ENCODE measurements at regions not wholly inside any gene's neighbourhood (a gene's known extent, or its start where the extent isn't known, plus 50 kb on each side); places are given as distances from the start of the nearest gene placed in this dataset.
"Not testable (repeated sequence)": the region's sequence is repeated elsewhere in the genome, so short reads cannot be mapped to it uniquely, and the experiment has no call there.

DNA sequence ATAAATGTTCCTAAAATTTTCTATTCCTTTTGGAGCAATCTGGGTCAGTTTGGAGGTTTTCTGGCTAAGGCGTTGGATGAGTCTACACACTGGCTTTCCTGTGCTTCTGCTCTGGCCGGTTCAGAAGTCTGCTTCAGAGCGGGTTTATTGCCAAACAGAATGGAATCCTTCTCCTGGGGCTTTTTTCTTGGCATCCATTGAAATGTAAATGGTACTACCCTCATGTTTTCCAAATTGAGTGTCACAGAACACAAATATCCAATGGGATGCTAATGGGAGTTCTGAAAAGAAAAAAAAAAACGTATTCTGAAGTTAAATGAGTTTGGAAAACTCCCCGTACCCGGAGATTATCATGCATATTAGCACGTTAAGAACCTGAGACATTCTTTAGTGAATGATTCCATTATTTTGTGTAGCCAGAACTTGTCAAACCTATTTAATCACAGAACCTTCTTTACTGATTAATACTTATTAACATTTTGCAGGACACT is 930.3 kb downstream of the QKI start:
- DNase-seq (ENCODE audit: low spot score) (no peak), ATAC-seq (no peak)

- ATAC-seq: not testable (repeated sequence)
Observed at GRCh38 chr6:164339442-164339841, 924.9 kb downstream of the QKI start.

GRCh38 chr6:164337925-164338397 is 923.4 kb downstream of the QKI start:
- ATAC-seq (no peak), DNase-seq (ENCODE audit: low spot score) (no peak)

More at GRCh38 chr6:164339442-164339841, 924.9 kb downstream of the QKI start:
- DNase-seq (ENCODE audit: low spot score): not testable (repeated sequence)

DNA sequence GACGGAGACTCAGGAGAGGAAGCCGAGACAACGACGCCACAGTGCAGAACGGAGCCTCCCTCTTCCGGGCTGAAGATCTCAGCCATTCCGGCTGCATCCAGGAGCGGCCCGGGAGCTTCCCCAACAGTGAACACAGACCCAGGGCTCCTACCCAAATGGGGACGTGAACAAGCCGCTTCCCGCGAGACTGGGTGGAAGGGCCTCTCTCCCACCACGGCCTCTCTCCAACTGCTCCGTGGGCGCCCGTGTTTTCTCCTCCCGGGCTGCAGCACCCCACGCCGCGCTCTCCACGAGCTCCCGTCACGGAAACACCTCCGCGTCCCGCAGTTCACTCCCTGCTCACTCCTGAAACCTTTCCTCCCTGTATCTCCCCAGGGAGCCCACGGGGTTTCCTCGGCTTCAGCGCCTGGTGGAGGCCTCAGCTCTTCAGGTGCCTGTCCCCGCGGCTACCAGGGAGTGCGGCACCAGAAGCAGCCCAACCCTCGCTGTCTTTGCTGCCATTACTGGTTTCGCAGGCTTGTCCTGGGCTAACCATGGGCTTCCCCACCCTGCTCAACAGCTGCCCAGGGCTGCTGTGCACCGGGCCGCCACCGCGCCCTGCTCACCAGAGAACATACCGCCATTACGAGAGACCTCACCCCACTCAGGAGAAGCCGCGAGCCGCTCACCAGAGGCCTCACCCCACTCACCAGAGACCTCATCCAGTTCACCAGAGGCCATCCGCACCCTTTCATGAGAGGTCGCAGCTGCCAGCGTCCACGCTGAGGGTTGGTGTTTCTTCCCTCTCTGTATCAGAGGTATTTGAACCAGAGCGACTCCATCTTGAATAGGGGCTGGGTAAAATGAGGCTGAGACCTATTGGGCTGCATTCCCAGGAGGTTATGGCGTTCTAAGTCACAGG is 922.8 kb downstream of the QKI start:
- no peak for ATAC-seq
- DNase-seq (ENCODE audit: low spot score): no peak

DNA sequence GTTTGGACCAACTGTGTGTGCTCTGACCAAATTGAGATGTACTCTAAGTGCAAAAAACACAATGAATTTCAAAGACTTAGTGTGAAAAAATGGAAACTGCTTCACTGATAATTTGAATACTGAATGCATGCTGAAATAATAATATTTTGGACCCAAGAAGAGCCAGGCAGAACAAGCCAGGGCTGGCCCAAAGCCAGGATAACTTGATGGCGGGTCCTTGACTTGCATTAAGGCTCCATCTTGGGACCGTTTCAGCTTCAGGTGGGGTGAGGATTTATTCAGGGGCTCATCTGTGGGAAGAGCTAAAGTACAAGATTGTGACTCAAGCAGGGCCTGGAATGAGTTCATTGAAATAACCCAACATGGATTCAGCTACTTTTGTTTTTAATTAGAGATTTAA is 921.9 kb downstream of the QKI start:
- DNase-seq (ENCODE audit: low spot score): no peak
- no peak for ATAC-seq

- no peak for DNase-seq (ENCODE audit: low spot score)
- ATAC-seq: no peak
Observed at GRCh38 chr6:164331026-164331425, 916.5 kb downstream of the QKI start.

GRCh38 chr6:164325168-164325567 is 910.6 kb downstream of the QKI start:
- DNase-seq (ENCODE audit: low spot score) (no peak), ATAC-seq (no peak)

- no peak for DNase-seq (ENCODE audit: low spot score)
- ATAC-seq: no peak
Observed at GRCh38 chr6:164322533-164322932, 908.0 kb downstream of the QKI start.

- DNase-seq (ENCODE audit: low spot score): no peak
- no peak for ATAC-seq
Observed at GRCh38 chr6:164321297-164321696, 906.8 kb downstream of the QKI start.

GRCh38 chr6:164315376-164315775 is 900.9 kb downstream of the QKI start:
- ATAC-seq (no peak), DNase-seq (ENCODE audit: low spot score) (no peak)

- ATAC-seq (no peak), DNase-seq (ENCODE audit: low spot score) (no peak)
Observed at GRCh38 chr6:164308339-164308738, 893.8 kb downstream of the QKI start.

DNA sequence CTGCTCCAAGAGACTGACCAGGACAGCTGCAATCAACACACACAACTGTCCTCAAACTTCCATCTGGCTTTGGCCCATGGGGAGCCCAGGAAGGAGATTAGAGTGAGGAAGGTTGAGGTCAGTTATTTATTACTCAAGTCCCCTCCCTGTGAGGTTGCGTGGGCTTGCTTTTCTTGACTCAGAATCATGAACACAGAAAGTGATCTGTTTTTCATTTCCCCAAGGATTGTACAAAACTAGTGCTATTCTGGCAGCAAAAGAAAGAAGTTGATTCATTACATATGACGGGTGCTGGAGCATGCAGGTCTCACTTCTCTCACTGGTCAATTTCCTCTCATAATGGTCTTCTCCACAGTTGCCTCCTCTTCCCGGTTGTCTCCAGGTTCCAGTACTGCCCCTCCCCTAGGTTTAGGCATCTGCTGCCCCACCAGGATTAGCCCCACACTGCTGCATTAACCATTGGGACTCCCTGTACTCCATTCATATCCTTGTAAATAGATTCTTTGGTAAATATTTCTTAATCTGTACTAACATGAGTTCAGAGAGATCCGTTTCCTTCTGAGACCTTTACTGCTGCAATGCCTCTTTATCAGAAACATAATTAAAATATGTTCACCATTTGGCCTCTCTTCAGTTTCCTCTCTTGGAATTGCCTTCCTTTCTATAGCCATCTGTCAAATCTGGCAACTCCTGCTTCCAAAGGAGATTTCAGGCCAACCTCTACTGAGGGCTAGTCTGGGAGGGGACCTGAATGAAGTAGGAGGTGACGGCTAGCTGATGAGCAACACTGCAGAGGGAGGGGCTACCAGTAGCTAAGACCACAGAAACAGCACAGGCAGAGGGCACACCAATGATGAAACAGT is 888.8 kb downstream of the QKI start:
- no peak for ATAC-seq
- no peak for DNase-seq (ENCODE audit: low spot score)

- ATAC-seq (no peak), DNase-seq (ENCODE audit: low spot score) (no peak)
Observed at GRCh38 chr6:164296411-164296810, 881.9 kb downstream of the QKI start.

DNA sequence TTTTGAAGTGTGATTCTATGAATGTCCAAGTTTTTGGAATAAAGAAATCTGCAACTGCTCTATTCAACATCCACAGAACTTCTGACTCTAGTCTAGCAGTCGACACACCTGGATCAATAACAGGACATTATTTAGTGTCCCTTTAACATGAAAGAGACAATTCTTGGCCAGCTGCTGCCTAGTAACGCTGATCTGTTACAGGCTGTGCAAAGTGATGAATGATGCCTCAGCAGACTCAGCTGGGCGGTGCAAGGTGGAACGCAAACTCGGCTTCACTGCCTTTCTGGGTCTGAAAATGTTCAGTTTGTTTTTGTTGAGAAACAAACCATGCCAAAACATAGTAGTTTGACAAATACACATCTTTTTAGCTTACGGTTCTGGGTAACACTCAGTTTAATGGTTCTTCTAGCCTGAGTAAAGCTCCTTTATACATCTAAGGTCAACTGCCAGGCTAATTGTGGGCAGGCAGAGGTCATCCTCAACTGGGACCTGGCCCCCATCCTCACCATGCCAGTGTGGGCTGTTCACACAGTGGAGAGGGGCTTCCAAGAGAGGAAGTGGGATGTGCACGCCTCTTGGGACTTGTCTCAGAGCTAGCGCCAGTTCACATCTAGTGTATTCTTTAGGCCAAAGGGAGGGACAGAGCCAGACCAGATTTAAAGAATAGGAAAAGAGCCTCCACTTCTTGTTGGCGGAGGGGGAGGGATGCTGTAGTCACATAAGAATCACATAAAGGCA is 879.7 kb downstream of the QKI start:
- DNase-seq (ENCODE audit: low spot score): no peak
- no peak for ATAC-seq

DNA sequence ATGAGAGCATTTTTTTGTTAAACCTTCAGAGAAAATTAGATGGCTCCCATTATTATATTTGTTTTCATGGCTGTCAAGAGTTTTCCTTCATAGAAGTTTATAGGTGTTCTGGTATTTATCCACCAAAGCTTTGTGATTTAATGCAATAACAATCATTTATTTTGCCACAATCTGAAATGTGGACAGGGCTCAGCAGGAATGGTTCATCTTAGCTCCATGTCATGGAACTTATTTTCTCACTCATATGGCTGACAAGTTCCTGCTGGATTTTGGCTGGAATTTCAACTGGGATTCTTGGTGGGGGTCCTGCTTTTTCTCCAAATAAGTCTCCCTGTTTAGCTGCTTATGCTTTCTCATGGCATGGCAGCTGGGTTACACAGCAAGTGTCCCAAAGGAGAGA is 876.7 kb downstream of the QKI start:
- no peak for ATAC-seq
- no peak for DNase-seq (ENCODE audit: low spot score)

DNA sequence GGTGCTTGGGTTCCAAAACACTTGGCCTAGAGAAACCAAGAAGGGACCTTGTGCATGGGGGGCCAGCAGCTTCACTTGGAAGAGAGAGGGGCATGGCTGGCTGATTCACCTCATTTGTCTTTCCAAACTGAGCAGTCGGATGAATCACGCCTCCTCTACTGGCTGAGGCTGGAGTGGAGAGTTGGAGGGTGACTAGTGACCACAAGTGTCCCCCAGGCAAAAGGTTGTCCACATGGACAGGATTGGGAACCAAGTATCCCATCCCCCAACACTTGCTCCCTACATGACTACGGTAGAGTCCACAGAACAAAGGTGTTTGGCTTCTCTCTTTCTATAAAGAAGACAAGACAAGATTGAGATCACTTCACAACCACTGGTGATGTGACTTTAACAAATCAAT is 875.6 kb downstream of the QKI start:
- no peak for DNase-seq (ENCODE audit: low spot score)
- no peak for ATAC-seq

DNA sequence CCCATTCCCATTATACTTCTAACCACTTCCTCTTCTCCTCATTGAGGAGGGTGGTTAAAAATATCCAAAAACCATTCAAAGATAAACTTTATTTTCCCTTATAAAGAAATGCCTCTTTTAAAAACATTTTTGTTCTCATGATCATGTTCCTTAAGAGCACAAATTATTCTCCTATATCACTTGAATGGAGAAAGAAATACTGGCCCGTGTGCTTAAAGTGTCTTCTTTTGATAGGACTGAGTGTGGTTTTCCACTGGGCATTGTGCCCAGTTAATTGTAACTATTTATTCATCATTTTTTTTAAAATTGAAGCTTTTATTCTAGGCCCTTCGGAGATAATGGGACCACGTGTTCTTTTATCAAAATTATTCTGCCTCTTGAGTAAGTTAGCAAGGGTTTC is 871.5 kb downstream of the QKI start:
- ATAC-seq (no peak), DNase-seq (ENCODE audit: low spot score) (no peak)

DNA sequence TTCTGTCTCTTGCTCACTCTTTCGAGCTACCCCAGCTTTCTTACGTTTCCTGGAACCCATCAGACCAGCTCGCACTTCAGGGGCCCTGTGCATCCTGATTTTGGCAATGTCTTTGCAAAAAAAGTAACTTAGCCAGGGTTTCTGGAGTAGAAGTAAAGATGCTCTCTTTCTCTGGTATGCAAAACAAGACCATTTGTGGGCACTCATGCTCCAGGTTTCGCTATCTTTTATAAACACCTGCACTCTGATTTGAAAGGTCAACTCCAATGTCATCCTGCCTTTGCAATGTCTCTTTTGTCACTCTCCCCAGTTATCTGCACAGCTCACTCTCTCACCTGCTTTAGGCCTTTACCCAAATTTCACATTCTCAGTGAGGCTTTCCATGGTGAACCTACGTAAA is 869.1 kb downstream of the QKI start:
- DNase-seq (ENCODE audit: low spot score) (no peak), ATAC-seq (no peak)

- no peak for DNase-seq (ENCODE audit: low spot score)
- ATAC-seq: no peak
Observed at GRCh38 chr6:164276211-164276610, 861.7 kb downstream of the QKI start.

DNA sequence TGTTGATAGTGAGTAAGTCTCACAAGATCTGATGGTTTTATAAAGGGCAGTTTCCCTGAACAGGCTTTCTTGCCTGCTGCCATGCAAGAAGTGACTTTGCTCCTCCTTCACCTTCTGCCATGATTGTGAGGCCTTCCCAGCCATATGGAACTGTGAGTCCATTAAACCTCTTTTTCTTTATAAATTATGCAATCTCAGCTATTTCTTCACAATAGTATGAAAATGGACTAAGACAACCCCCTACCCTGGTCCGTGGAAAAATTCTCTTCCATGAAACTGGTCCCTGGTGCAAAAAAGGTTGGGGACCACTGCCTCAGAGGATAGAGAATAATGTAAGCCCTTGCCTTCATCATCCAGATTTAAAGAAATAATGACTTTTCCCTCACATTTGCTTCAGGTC is 861.3 kb downstream of the QKI start:
- DNase-seq (ENCODE audit: low spot score) (no peak), ATAC-seq (no peak)

- ATAC-seq (no peak), DNase-seq (ENCODE audit: low spot score) (no peak)
Observed at GRCh38 chr6:164274493-164274892, 860.0 kb downstream of the QKI start.

Data from left lobe of liver (tissue), 2 donors.